Natural killer cell (primary cell): ENCODE measurements at regions not wholly inside any gene's neighbourhood (a gene's known extent, or its start where the extent isn't known, plus 50 kb on each side); places are given as distances from the start of the nearest gene placed in this dataset.

ENCODE experiments used
- ATAC-seq, 3 donors: fragments of 150-1000 bp in 2 of 3; fragments of 200-7000 bp in 1 of 3; cut with Tn5 transposase; 1 replicate in 1 of 3; 2 replicates in 2 of 3; pipeline ENCODE4 v1.10.0; 2021; ENCODE audit warnings: mild to moderate bottlenecking in 2 of 3, moderate library complexity in 2 of 3
- DNase-seq, 2 donors: peaks; one replicate each; pipeline versions ENCODE4 v3.0.0 to v3.0.0-alpha.2; 2013 to 2021; ENCODE audit warnings: mixed read lengths in 1 of 2
- H3K27ac ChIP-seq: one replicate; pipeline ENCODE4 v1.5.1; 2013; ENCODE audit warnings: mild to moderate bottlenecking, low read length
- H3K27me3 ChIP-seq: one replicate; pipeline ENCODE4 v1.6.1; 2013; ENCODE audit warnings: low read length; ENCODE audit not compliant: control insufficient read depth, insufficient read depth
- H3K36me3 ChIP-seq: one replicate; pipeline ENCODE4 v1.6.1; 2013; ENCODE audit warnings: low read length; ENCODE audit not compliant: control insufficient read depth, insufficient read depth
- H3K4me1 ChIP-seq: one replicate; pipeline ENCODE4 v1.6.1; 2013; ENCODE audit warnings: low read length; ENCODE audit not compliant: control insufficient read depth, insufficient read depth
- H3K4me3 ChIP-seq: one replicate; pipeline ENCODE4 v1.5.1; 2013; ENCODE audit warnings: low read length
- H3K9me3 ChIP-seq: one replicate; pipeline ENCODE4 v1.6.1; 2013; ENCODE audit warnings: low read length; ENCODE audit not compliant: control insufficient read depth, insufficient read depth
- H3K27ac Mint-ChIP-seq, 2 donors: one replicate each; pipeline ENCODE4 v1.8.0; 2022; ENCODE audit warnings: mild to moderate bottlenecking in 2 of 2, mixed read lengths in 2 of 2, moderate library complexity in 1 of 2
- H3K27me3 Mint-ChIP-seq, 2 donors: one replicate each; pipeline ENCODE4 v1.8.0; 2022; ENCODE audit warnings: low read depth in 2 of 2, mixed read lengths in 2 of 2
- H3K36me3 Mint-ChIP-seq: one replicate; pipeline ENCODE4 v1.8.0; 2022; ENCODE audit warnings: mixed read lengths
- H3K4me1 Mint-ChIP-seq, 2 donors: one replicate each; pipeline ENCODE4 v1.8.0; 2022; ENCODE audit warnings: mixed read lengths in 2 of 2
- H3K4me3 Mint-ChIP-seq: one replicate; pipeline ENCODE4 v1.8.0; 2022; ENCODE audit warnings: mild to moderate bottlenecking, moderate library complexity, mixed read lengths
- H3K9me3 Mint-ChIP-seq, 2 donors: one replicate each; pipeline ENCODE4 v1.8.0; 2022; ENCODE audit warnings: mixed read lengths in 2 of 2
- WGBS: methylation state at CpG from one replicate; pipeline ENCODE4 v1.1.7; 2013; ENCODE audit warnings: missing lambda C conversion rate; ENCODE audit not compliant: insufficient coverage; 5-methylcytosine and 5-hydroxymethylcytosine counted together
- intact Hi-C: fragments of 100-400 bp; cut with micrococcal nuclease; formaldehyde crosslinking; loops from one replicate; pipeline ENCODE4 v1.14.2; 2022
- TF ChIP-seq, protein P1 (sequence below): fragments of 200-600 bp; IDR thresholded peaks from one replicate; pipeline ENCODE4 v1.8.0; 2022; ENCODE audit warnings: antibody characterized with exemption

DNA sequence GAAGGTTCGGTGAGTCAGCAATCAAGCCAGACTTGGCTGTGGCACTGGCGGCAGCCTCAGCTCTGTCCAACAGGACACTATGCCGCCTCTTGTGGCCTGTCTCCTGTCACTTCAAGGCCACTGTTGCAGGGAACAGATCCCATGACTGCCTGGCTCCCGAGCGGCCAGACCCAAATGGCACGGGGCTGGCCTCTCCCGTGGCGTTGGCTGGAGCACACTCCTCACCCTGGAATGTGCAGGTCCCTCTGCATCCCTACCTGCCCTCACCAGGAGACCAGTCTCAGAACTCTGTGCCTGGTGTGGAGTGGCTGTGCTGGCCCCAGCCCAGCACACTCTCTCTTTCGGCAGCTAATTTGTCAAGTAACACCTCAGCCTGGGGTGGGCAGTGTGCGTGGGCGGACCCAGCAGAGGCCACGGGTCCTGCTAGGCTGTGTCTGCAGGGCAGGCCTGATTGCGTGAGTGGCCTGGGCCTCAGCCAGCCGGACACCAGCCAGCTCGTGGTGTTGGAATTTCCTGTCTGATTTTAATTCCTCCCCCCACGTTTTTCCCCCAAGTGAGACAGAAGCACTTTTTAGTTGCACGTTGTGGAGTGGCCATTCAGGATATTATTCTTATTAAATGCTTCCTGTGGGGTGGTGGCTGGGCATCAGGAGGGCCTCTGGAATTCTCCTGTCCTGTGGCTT, 179.3 kb downstream of the GLI2 start:
- Histone ChIP-seq H3K4me1 (no peaks in the 10 kb centered on the region), H3K27ac (no peak overlapping the region), H3K9me3 (no peaks in the 10 kb centered on the region), H3K27me3 (no peaks in the 10 kb centered on the region), H3K4me3 (no peak overlapping the region), H3K36me3 (no peaks in the 10 kb centered on the region)
- Mint-ChIP-seq H3K9me3 (no peaks in the 10 kb centered on the region), H3K4me1 (no peaks in the 10 kb centered on the region), H3K36me3 (no peaks in the 10 kb centered on the region), H3K4me3 (no peak overlapping the region), H3K27ac (no peak overlapping the region), H3K27me3 (no peaks in the 10 kb centered on the region)
- ATAC-seq (no peak), DNase-seq (no peak)
- TF ChIP-seq, protein P1, sequence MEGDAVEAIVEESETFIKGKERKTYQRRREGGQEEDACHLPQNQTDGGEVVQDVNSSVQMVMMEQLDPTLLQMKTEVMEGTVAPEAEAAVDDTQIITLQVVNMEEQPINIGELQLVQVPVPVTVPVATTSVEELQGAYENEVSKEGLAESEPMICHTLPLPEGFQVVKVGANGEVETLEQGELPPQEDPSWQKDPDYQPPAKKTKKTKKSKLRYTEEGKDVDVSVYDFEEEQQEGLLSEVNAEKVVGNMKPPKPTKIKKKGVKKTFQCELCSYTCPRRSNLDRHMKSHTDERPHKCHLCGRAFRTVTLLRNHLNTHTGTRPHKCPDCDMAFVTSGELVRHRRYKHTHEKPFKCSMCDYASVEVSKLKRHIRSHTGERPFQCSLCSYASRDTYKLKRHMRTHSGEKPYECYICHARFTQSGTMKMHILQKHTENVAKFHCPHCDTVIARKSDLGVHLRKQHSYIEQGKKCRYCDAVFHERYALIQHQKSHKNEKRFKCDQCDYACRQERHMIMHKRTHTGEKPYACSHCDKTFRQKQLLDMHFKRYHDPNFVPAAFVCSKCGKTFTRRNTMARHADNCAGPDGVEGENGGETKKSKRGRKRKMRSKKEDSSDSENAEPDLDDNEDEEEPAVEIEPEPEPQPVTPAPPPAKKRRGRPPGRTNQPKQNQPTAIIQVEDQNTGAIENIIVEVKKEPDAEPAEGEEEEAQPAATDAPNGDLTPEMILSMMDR, result no peak
- intact Hi-C loops, result no loop called here
- WGBS, result 79% methylated on average over 16 of the region's 17 CpGs

DNA sequence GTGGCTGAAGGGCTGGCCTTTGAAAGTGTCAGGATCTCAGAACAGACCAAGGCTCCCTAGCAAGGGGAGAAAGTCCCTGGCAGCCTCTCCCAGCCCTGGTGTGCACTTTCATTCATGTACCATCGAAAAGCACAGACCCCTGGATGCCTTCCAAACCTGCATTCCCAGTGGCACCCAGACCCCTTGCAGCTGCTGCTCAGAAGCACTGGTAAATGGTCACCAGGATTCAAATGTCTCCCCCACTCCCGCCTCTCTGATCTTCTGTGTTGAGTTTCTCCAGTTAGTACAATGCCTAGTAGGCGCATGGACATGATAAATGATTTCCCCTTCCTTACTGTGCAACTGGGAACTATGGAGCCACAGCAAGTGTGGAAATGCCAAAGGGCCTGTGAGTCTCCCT, 180.0 kb downstream of the GLI2 start:
- no peaks in the 10 kb centered on the region for H3K4me1 ChIP-seq
- no peak overlapping the region for H3K4me3 ChIP-seq
- no peaks in the 10 kb centered on the region for H3K4me1 Mint-ChIP-seq
- intact Hi-C loops, result no loop called here
- 80% methylated on average over 3 of the region's 3 CpGs for whole genome bisulfite sequencing
- H3K27ac Mint-ChIP-seq, result no peak overlapping the region
- no peaks in the 10 kb centered on the region for H3K36me3 ChIP-seq
- H3K27me3 ChIP-seq, result no peaks in the 10 kb centered on the region
- ATAC-seq (no peak), DNase-seq (no peak)
- no peaks in the 10 kb centered on the region for H3K9me3 ChIP-seq
- TF ChIP-seq, protein P1, result no peak
- no peak overlapping the region for H3K4me3 Mint-ChIP-seq
- no peaks in the 10 kb centered on the region for H3K27me3 Mint-ChIP-seq
- H3K36me3 Mint-ChIP-seq, result no peaks in the 10 kb centered on the region
- no peak overlapping the region for H3K27ac ChIP-seq
- no peaks in the 10 kb centered on the region for H3K9me3 Mint-ChIP-seq

DNA sequence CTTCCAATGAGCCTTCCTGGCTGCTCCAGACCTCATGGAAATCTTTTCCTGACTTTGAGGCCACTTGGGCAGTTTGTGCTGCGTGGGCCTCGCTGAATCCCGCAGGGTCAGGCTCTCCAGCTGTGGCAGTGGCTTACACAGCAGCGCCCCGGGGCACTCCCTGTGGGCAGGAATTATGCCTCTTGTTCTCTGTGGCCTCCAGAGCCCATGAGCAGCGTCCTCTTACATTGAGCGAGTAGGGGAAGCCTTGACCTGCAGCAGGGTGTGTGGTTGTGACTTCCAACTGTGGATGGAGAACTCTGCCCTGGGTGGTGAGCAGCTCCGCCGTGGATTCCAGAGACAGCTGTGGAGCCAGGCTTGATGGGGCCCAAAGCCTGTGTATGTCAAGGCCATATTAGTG, 180.8 kb downstream of the GLI2 start:
- TF ChIP-seq, protein P1, result no peak
- intact Hi-C loops, result no loop called here
- no peak overlapping the region for H3K4me3 Mint-ChIP-seq
- no peak overlapping the region for H3K4me3 ChIP-seq
- no peaks in the 10 kb centered on the region for H3K4me1 Mint-ChIP-seq
- no peak overlapping the region for H3K27ac Mint-ChIP-seq
- 85% methylated on average over 9 of the region's 9 CpGs for WGBS
- no peaks in the 10 kb centered on the region for H3K36me3 Mint-ChIP-seq
- no peaks in the 10 kb centered on the region for H3K27me3 ChIP-seq
- H3K36me3 ChIP-seq, result no peaks in the 10 kb centered on the region
- H3K27me3 Mint-ChIP-seq, result no peaks in the 10 kb centered on the region
- no peaks in the 10 kb centered on the region for H3K4me1 ChIP-seq
- ATAC-seq, result no peak
- no peaks in the 10 kb centered on the region for H3K9me3 ChIP-seq
- H3K27ac ChIP-seq, result no peak overlapping the region
- H3K9me3 Mint-ChIP-seq, result no peaks in the 10 kb centered on the region
- DNase-seq, result no peak

DNA sequence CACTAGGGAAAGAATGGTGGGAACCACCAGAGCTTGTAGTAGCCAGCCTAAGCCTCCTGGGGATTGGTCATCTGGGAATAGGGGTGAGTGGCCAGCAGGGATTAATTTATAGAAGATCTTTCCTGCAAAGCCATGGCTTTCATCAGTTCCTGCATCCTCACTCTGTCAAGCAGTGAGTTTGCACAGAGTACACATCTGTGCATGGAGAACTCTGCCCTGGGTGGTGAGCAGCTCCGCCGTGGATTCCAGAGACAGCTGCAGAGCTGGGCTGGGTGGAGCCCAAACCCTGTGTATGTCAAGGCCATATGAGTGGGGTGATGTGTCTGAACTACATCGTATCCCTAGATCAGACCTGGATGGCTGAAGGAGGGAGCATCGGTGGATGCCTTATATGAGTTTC, 182.2 kb downstream of the GLI2 start:
- intact Hi-C loops, result no loop called here
- Mint-ChIP-seq H3K36me3 (no peaks in the 10 kb centered on the region), H3K9me3 (no peaks in the 10 kb centered on the region), H3K27me3 (no peaks in the 10 kb centered on the region), H3K4me3 (no peak overlapping the region), H3K4me1 (no peaks in the 10 kb centered on the region), H3K27ac (no peak overlapping the region)
- no peak overlapping the region for H3K27ac ChIP-seq
- DNase-seq, result no peak
- no peak for ATAC-seq
- H3K4me1 ChIP-seq, result no peaks in the 10 kb centered on the region
- no peaks in the 10 kb centered on the region for H3K36me3 ChIP-seq
- H3K9me3 ChIP-seq, result no peaks in the 10 kb centered on the region
- no peak overlapping the region for H3K4me3 ChIP-seq
- TF ChIP-seq, protein P1, result no peak
- H3K27me3 ChIP-seq, result no peaks in the 10 kb centered on the region
- 97% methylated on average over 3 of the region's 4 CpGs for WGBS
